ENCODE measurements at regions not wholly inside any gene's neighbourhood (a gene's known extent, or its start where the extent isn't known, plus 50 kb on each side); places are given as distances from the start of the nearest gene placed in this dataset.

DNA sequence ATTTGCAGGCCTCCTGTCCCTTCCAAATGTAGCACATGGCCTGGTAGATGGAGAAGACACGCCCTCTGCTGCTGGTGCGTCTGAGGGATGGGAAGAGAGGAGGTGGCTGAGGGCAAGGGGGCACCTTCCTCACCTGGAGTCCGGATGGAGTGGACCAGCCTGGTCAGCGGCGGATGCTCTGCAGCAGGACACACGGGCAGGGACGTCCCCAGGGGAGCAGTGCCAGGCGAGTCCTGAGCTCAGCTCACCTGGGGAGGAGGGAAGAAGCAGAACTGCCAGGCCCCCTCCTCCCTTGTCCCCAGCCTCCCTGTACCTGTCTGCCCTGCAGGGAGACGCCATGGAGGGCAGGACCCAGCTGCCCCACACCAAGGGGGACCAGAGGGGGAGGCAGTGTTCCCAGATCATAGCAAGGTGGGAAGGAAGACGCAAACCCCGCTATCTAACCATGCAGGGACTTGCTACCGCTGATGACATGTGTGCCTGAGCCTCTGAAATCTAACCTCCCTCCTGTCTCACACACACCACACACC, 1495.9 kb downstream of the BRD1 start (continued):
- no peak for TF ChIP-seq PHF20 (CRISPR knock-in tag; IDR thresholded peaks at IDR 0.05)
- TF ChIP-seq, protein P1, sequence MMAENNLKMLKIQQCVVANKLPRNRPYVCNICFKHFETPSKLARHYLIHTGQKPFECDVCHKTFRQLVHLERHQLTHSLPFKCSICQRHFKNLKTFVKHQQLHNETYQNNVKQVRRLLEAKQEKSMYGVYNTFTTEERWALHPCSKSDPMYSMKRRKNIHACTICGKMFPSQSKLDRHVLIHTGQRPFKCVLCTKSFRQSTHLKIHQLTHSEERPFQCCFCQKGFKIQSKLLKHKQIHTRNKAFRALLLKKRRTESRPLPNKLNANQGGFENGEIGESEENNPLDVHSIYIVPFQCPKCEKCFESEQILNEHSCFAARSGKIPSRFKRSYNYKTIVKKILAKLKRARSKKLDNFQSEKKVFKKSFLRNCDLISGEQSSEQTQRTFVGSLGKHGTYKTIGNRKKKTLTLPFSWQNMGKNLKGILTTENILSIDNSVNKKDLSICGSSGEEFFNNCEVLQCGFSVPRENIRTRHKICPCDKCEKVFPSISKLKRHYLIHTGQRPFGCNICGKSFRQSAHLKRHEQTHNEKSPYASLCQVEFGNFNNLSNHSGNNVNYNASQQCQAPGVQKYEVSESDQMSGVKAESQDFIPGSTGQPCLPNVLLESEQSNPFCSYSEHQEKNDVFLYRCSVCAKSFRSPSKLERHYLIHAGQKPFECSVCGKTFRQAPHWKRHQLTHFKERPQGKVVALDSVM (CRISPR knock-in tag; IDR thresholded peaks at IDR 0.05): no peak
- TF ChIP-seq NCOA1 (CRISPR knock-in tag; IDR thresholded peaks at IDR 0.05): no peak
- TF ChIP-seq SYNCRIP (IDR thresholded peaks at IDR 0.05; ENCODE audit: insufficient read depth, low read depth, low read length): no peak

DNA sequence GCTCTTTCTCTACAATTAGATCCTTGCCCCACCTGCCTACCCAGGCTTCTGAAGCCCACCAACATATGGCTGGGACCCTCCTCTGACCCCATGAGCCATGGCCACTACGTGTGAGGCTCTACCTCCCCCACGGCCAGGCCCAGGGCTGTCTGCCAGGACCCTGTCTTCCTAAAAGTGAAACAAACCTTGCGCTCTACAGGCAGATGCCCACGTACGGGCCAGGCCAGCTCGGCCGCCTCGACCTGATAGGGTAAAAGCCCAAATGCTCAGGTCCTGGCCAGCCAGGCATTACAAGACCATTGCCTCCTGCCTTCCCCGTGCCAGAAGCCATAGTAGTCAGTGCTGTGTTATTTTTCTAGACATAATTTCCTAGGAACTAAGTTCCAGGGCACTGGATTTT, 1496.4 kb downstream of the BRD1 start:
- H3K27ac ChIP-seq (ENCODE audit: extremely low read length, insufficient read depth, low read length): no peak overlapping the region
- POLR2A ChIA-PET: no interaction called here
- H3K9ac ChIP-seq (ENCODE audit: insufficient read depth, low read depth, low read length): no peak overlapping the region
- no peaks in the 10 kb centered on the region for H3K79me2 ChIP-seq (ENCODE audit: insufficient read depth, low read length)
- BruUV-seq (replicated peaks): no TSS peak
- ATAC-seq (no peak), DNase-seq (ENCODE audit: low spot score) (no peak), FAIRE-seq (no peak)
- no peak overlapping the region for H3K4me3 ChIP-seq (replicated peaks in 1 of 3; ENCODE audit: insufficient read depth in 1 of 3, low read depth in 2 of 3, low read length in 3 of 3)
- WGBS (ENCODE audit: low lambda C conversion rate): 21% methylated on average over 5 of the region's 9 CpGs
- H3K27me3 ChIP-seq (ENCODE audit: control insufficient read depth in 1 of 2, insufficient read depth in 2 of 2, low read length in 2 of 2): peaks cover 3 to 13% of the 10 kb centered on the region in 2 experiments; a peak in 3 of 5 replicates
- no peaks in the 10 kb centered on the region for H3K9me3 ChIP-seq (ENCODE audit: low read length)
- in situ Hi-C loops (cut with HindIII; ENCODE audit: extremely low pct_ligation_motif_present, low pct_unique_long_range_greater_than_20kb) (no loop called here), intact Hi-C loops (cut with micrococcal nuclease; ENCODE audit: unreplicated experiment) (no loop called here)
- TF ChIP-seq, protein P2, sequence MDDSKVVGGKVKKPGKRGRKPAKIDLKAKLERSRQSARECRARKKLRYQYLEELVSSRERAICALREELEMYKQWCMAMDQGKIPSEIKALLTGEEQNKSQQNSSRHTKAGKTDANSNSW (CRISPR knock-in tag; IDR thresholded peaks at IDR 0.05; ENCODE audit: borderline replicate concordance): no peak
- TF ChIP-seq ZNF546 (CRISPR knock-in tag; conservative IDR thresholded peaks at IDR 0.05) (no peak), ZNF530 (CRISPR knock-in tag; IDR thresholded peaks at IDR 0.05; ENCODE audit: low read depth) (no peak), ZNF326 (CRISPR knock-in tag; IDR thresholded peaks at IDR 0.05; ENCODE audit: borderline replicate concordance) (no peak), MZF1 (CRISPR knock-in tag; IDR thresholded peaks at IDR 0.05; ENCODE audit: borderline replicate concordance) (no peak)
- H2AFZ ChIP-seq (ENCODE audit: low read length): no peak overlapping the region
- H3K4me1 ChIP-seq (ENCODE audit: insufficient read depth, low read length): no peaks in the 10 kb centered on the region
- no peaks in the 10 kb centered on the region for H3K36me3 ChIP-seq (replicated peaks in 1 of 2; ENCODE audit: control insufficient read depth in 1 of 2, insufficient read depth in 2 of 2, low read length in 2 of 2)
- H4K20me1 ChIP-seq (ENCODE audit: insufficient read depth, low read length): no peaks in the 10 kb centered on the region
- CTCF ChIA-PET (ENCODE audit: low intra/inter-chr PET ratio, low total read pairs): no interaction called here
- no peak overlapping the region for H3K4me2 ChIP-seq (ENCODE audit: low read depth, low read length)

Measured in HepG2 (cell line).